ENCODE measurements at regions not wholly inside any gene's neighbourhood (a gene's known extent, or its start where the extent isn't known, plus 50 kb on each side); places are given as distances from the start of the nearest gene placed in this dataset.
"Not testable (repeated sequence)": the region's sequence is repeated elsewhere in the genome, so short reads cannot be mapped to it uniquely, and the experiment has no call there.

- DNase-seq = no peak
These were observed 581.8 kb downstream of the ACTL7B start for GRCh38 chr9:108273988-108274387.

GRCh38 chr9:108272349-108272899, 583.4 kb downstream of the ACTL7B start:
- peak; percentile 29 for DNase-seq

- DNase-seq = peak; percentile 80
These were observed 584.0 kb downstream of the ACTL7B start for GRCh38 chr9:108271646-108272348.

- no peak for DNase-seq
These were observed 584.5 kb downstream of the ACTL7B start for GRCh38 chr9:108271236-108271635.

GRCh38 chr9:108270561-108270960, 585.2 kb downstream of the ACTL7B start:
- no peak for DNase-seq

- DNase-seq = no peak
These were observed 585.7 kb downstream of the ACTL7B start for GRCh38 chr9:108270051-108270450.

GRCh38 chr9:108269371-108269770, 586.4 kb downstream of the ACTL7B start:
- DNase-seq = no peak

GRCh38 chr9:108265065-108265464, 590.7 kb downstream of the ACTL7B start:
- DNase-seq = no peak

GRCh38 chr9:108264093-108264492, 591.7 kb downstream of the ACTL7B start:
- no peak for DNase-seq

GRCh38 chr9:108262836-108263235, 593.0 kb downstream of the ACTL7B start:
- DNase-seq = no peak

- DNase-seq = no peak
These were observed 595.7 kb downstream of the ACTL7B start for GRCh38 chr9:108259917-108260675.

- no peak for DNase-seq
These were observed 597.1 kb downstream of the ACTL7B start for GRCh38 chr9:108258640-108259039.

GRCh38 chr9:108257382-108257781, 598.4 kb downstream of the ACTL7B start:
- no peak for DNase-seq

GRCh38 chr9:108254236-108254635, 601.5 kb downstream of the ACTL7B start:
- no peak for DNase-seq

GRCh38 chr9:108247391-108247790, 608.4 kb downstream of the ACTL7B start:
- not testable (repeated sequence) for DNase-seq

GRCh38 chr9:108245901-108246300, 609.9 kb downstream of the ACTL7B start:
- DNase-seq = no peak

- no peak for DNase-seq
These were observed 610.5 kb downstream of the ACTL7B start for GRCh38 chr9:108245331-108245730.

- no peak for DNase-seq
These were observed 611.1 kb downstream of the ACTL7B start for GRCh38 chr9:108244686-108245085.

GRCh38 chr9:108241384-108242073, 614.3 kb downstream of the ACTL7B start:
- DNase-seq = no peak

- DNase-seq = no peak
These were observed 616.0 kb downstream of the ACTL7B start for GRCh38 chr9:108239696-108240321.

- DNase-seq = no peak
These were observed 620.2 kb downstream of the ACTL7B start for GRCh38 chr9:108235609-108236008.

GRCh38 chr9:108234811-108235210, 621.0 kb downstream of the ACTL7B start:
- no peak for DNase-seq

All from left kidney (tissue), 1 donor.